PC-3 (cell line): ENCODE measurements at regions not wholly inside any gene's neighbourhood (a gene's known extent, or its start where the extent isn't known, plus 50 kb on each side); places are given as distances from the start of the nearest gene placed in this dataset.

Experiments used
- ATAC-seq: fragments of 200-7000 bp; cut with Tn5 transposase; 2 replicates; pipeline ENCODE4 v1.9.1; 2020; ENCODE audit warnings: mild to moderate bottlenecking, moderate library complexity
- BruUV-seq: library from RNA; stranded (reverse); fragments of 400-500 nt; replicated peaks from 2 replicates; lab custom pipeline; 2021; lab: Mats Ljungman, UMichigan
- CTCF ChIA-PET: fragments of 300-600 bp; sonication (Branson Sonifier 250); formaldehyde crosslinking; loops from one replicate; lab custom pipeline; 2022; ENCODE audit warnings: antibody characterized with exemption; lab: Charles Lee
- POLR2A ChIA-PET: fragments of 300-600 bp; sonication (Branson Sonifier 250); formaldehyde crosslinking; loops from one replicate; lab custom pipeline; 2022; ENCODE audit warnings: antibody characterized with exemption; ENCODE audit not compliant: unreplicated experiment; lab: Charles Lee
- DNase-seq: peaks from one replicate; pipeline ENCODE4 v3.0.0-alpha.2; 2015
- H2AFZ ChIP-seq: fragments of 300-600 bp; sonication (generic); 2 replicates; pipeline ENCODE4 v1.6.0; 2016; ENCODE audit warnings: antibody characterized with exemption, low read length
- H3F3A ChIP-seq: fragments of 300-600 bp; sonication (generic); one replicate; pipeline ENCODE4 v1.6.0; 2017; ENCODE audit warnings: antibody characterized with exemption, low read length, control low read depth, mild to moderate bottlenecking; ENCODE audit not compliant: unreplicated experiment
- H3K27ac ChIP-seq: fragments of 300-600 bp; sonication (generic); 2 replicates; pipeline ENCODE4 v1.5.1; 2016; ENCODE audit warnings: mild to moderate bottlenecking, low read length
- H3K27me3 ChIP-seq: fragments of 300-600 bp; sonication (generic); 2 replicates; pipeline ENCODE4 v1.6.1; 2016; ENCODE audit warnings: low read length, mixed read lengths
- H3K36me3 ChIP-seq: fragments of 300-600 bp; sonication (generic); 2 replicates; pipeline ENCODE4 v1.6.1; 2016; ENCODE audit warnings: low read depth, mixed run types, low read length, mixed read lengths
- H3K4me1 ChIP-seq: fragments of 300-600 bp; sonication (generic); 2 replicates; pipeline ENCODE4 v1.5.1; 2016; ENCODE audit warnings: low read length; ENCODE audit not compliant: insufficient read depth
- H3K4me2 ChIP-seq: fragments of 300-600 bp; sonication (generic); 2 replicates; pipeline ENCODE4 v1.6.0; 2016; ENCODE audit warnings: low read length
- H3K4me3 ChIP-seq: fragments of 300-600 bp; sonication (generic); 2 replicates; pipeline ENCODE4 v1.5.1; 2016; ENCODE audit warnings: mild to moderate bottlenecking, low read length, mixed read lengths
- H3K79me2 ChIP-seq: fragments of 300-600 bp; sonication (generic); 2 replicates; pipeline ENCODE4 v1.6.1; 2017; ENCODE audit warnings: low read length, mixed read lengths
- H3K9ac ChIP-seq: fragments of 300-600 bp; sonication (generic); 2 replicates; pipeline ENCODE4 v1.6.0; 2016; ENCODE audit warnings: mild to moderate bottlenecking, low read length
- H3K9me2 ChIP-seq: fragments of 300-600 bp; sonication (generic); replicated peaks from 2 replicates; pipeline ENCODE4 v1.6.1; 2016; ENCODE audit warnings: mixed run types, low read length, mixed read lengths
- H3K9me3 ChIP-seq: fragments of 300-600 bp; sonication (generic); 2 replicates; pipeline ENCODE4 v1.6.1; 2016; ENCODE audit warnings: low read length, mixed read lengths
- H4K20me1 ChIP-seq: fragments of 300-600 bp; sonication (generic); 2 replicates; pipeline ENCODE4 v1.6.1; 2016; ENCODE audit warnings: low read length, mixed read lengths
- EZH2 ChIP-seq: fragments of 300-600 bp; sonication (generic); IDR thresholded peaks from one replicate; pipeline ENCODE4 v1.6.1; 2017; ENCODE audit warnings: antibody characterized with exemption, mild to moderate bottlenecking, low read length; ENCODE audit not compliant: unreplicated experiment
- EZH2phosphoT487 ChIP-seq: fragments of 300-600 bp; sonication (generic); IDR thresholded peaks from 2 replicates; pipeline ENCODE4 v1.6.1; 2018; ENCODE audit warnings: mild to moderate bottlenecking, antibody characterized with exemption, low read length, borderline replicate concordance
- intact Hi-C: fragments of 100-400 bp; cut with micrococcal nuclease; formaldehyde crosslinking; loops from 2 replicates; pipeline ENCODE4 v1.9.0; 2023
- TF ChIP-seq, protein P1 (sequence below): fragments of 300-600 bp; sonication (generic); conservative IDR thresholded peaks from 2 replicates; pipeline ENCODE4 v1.5.1; 2017; ENCODE audit warnings: antibody characterized with exemption, low read depth, mild to moderate bottlenecking, low read length

DNA sequence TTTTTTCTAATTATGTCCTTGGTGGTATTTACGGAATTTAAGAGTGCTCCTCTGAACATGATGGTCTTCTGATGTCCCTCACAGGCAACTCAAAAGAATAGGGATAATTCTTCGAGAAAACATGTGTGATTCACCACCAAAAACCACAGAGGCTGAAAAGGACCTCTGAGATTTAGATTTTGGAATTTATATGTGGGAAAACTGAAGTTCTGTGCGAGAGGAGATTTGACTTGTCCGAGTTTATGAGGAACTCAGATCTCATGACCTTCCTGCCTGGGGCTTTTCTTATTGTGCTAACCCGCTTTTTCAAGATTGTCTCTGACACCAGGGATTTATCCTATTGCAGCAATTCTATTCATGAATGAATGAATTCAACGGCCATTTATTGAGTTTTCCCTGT is 142.4 kb downstream of the FAM43A start:
- ATAC-seq: no peak
- intact Hi-C loops: no loop called here

DNA sequence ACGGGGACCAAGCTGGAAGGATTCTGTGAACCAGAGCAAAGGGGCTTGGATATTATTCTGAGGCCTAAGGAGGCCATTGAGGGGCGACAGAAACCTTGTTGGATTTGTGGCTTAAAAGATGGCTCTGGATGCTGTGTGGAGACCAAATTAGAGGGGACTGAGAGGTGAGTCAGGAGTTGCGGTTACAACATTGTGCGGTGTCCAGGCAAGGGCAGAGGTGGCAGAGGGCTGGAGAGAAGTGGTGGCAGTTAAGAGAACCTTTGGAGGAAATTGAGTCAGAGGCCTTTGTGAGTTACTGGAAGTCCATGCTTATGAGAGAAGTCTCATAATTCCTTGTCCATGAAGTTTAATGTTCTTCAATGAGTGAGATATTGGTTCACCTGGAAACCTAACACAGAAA is 143.2 kb downstream of the FAM43A start:
- H3K27ac ChIP-seq: no peak overlapping the region
- no peaks in the 10 kb centered on the region for H3K79me2 ChIP-seq
- no peak overlapping the region for H2AFZ ChIP-seq
- H3F3A ChIP-seq: no peaks in the 10 kb centered on the region
- no peak overlapping the region for H3K4me3 ChIP-seq
- no peaks in the 10 kb centered on the region for H3K36me3 ChIP-seq
- DNase-seq (no peak), ATAC-seq (no peak)
- ChIA-PET POLR2A (no interaction called here), CTCF (no interaction called here)
- H3K27me3 ChIP-seq: no peaks in the 10 kb centered on the region
- no TSS peak for BruUV-seq
- no peaks in the 10 kb centered on the region for H3K9me2 ChIP-seq
- intact Hi-C loops: no loop called here
- no peak overlapping the region for H3K4me2 ChIP-seq
- TF ChIP-seq EZH2 (no peak), EZH2phosphoT487 (no peak)
- TF ChIP-seq, protein P1, sequence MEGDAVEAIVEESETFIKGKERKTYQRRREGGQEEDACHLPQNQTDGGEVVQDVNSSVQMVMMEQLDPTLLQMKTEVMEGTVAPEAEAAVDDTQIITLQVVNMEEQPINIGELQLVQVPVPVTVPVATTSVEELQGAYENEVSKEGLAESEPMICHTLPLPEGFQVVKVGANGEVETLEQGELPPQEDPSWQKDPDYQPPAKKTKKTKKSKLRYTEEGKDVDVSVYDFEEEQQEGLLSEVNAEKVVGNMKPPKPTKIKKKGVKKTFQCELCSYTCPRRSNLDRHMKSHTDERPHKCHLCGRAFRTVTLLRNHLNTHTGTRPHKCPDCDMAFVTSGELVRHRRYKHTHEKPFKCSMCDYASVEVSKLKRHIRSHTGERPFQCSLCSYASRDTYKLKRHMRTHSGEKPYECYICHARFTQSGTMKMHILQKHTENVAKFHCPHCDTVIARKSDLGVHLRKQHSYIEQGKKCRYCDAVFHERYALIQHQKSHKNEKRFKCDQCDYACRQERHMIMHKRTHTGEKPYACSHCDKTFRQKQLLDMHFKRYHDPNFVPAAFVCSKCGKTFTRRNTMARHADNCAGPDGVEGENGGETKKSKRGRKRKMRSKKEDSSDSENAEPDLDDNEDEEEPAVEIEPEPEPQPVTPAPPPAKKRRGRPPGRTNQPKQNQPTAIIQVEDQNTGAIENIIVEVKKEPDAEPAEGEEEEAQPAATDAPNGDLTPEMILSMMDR: no peak
- no peaks in the 10 kb centered on the region for H3K9me3 ChIP-seq
- no peaks in the 10 kb centered on the region for H4K20me1 ChIP-seq
- H3K4me1 ChIP-seq: peaks cover 28% of the 10 kb centered on the region
- H3K9ac ChIP-seq: no peak overlapping the region

More for the DNA sequence above, 142.4 kb downstream of the FAM43A start:
- Histone ChIP-seq H3K27ac (no peak overlapping the region), H3F3A (no peaks in the 10 kb centered on the region), H4K20me1 (no peaks in the 10 kb centered on the region), H3K9ac (no peak overlapping the region), H3K4me1 (peaks cover 23% of the 10 kb centered on the region), H3K79me2 (no peaks in the 10 kb centered on the region), H3K36me3 (no peaks in the 10 kb centered on the region), H2AFZ (no peak overlapping the region), H3K9me2 (no peaks in the 10 kb centered on the region), H3K4me2 (no peak overlapping the region), H3K27me3 (no peaks in the 10 kb centered on the region), H3K4me3 (no peak overlapping the region), H3K9me3 (no peaks in the 10 kb centered on the region)
- no peak for TF ChIP-seq EZH2
- TF ChIP-seq, protein P1: no peak
- TF ChIP-seq EZH2phosphoT487: no peak
- DNase-seq: no peak
- CTCF ChIA-PET: no interaction called here
- POLR2A ChIA-PET: no interaction called here
- no TSS peak for BruUV-seq

DNA sequence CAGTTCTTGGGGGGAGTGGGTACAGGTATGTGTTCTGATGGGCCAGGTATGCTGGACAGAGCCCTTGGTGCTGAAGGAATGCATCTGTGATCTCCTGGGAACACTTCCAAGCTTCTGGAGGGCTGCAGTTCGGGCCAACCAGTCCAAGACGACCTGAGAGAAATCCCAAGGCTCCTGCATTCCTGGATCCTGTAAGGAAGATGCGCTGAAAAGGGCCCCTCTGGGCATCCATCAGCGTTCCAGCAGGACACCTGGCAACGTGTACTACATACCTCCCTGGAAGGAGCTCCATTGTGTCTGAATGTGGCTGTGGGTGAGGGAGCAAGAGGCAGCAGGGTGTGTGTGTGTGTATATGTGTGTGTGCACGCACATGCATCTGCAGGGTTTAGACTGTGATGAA is 144.7 kb downstream of the FAM43A start:
- no peaks in the 10 kb centered on the region for H3K9me2 ChIP-seq
- BruUV-seq: no TSS peak
- ATAC-seq: no peak
- POLR2A ChIA-PET: no interaction called here
- H3F3A ChIP-seq: no peaks in the 10 kb centered on the region
- no peak overlapping the region for H2AFZ ChIP-seq
- TF ChIP-seq EZH2: no peak
- TF ChIP-seq, protein P1: no peak
- no peak for TF ChIP-seq EZH2phosphoT487
- no peaks in the 10 kb centered on the region for H3K36me3 ChIP-seq
- H3K27ac ChIP-seq: no peak overlapping the region
- H3K4me1 ChIP-seq: peaks cover 16% of the 10 kb centered on the region
- H4K20me1 ChIP-seq: no peaks in the 10 kb centered on the region
- no peak overlapping the region for H3K4me2 ChIP-seq
- no peaks in the 10 kb centered on the region for H3K9me3 ChIP-seq
- intact Hi-C loops: no loop called here
- H3K9ac ChIP-seq: no peak overlapping the region
- DNase-seq: no peak
- H3K79me2 ChIP-seq: no peaks in the 10 kb centered on the region
- no peak overlapping the region for H3K4me3 ChIP-seq
- CTCF ChIA-PET: no interaction called here
- H3K27me3 ChIP-seq: no peaks in the 10 kb centered on the region
